SK-N-SH (cell line): ENCODE measurements at regions not wholly inside any gene's neighbourhood (a gene's known extent, or its start where the extent isn't known, plus 50 kb on each side); places are given as distances from the start of the nearest gene placed in this dataset.
A peak's percentile ranks its signal among the peaks of the same experiment; 100 is the strongest.

Source experiments
- CTCF ChIA-PET: fragments of 300-600, 350-600 bp; formaldehyde crosslinking; extraction: SDS; loops from one replicate; lab custom pipeline; 2021; lab: Yijun Ruan, JAX
- POLR2A ChIA-PET: fragments of 350-600 bp; sonication (Branson Sonifier 250); formaldehyde crosslinking; extraction: SDS; loops from one replicate; lab custom pipeline; 2020; ENCODE audit warnings: antibody characterized with exemption, inconsistent platforms; lab: Yijun Ruan, JAX
- DNase-seq: peaks from one replicate; pipeline ENCODE4 v3.0.0; 2012
- H2AFZ ChIP-seq: fragments of 200-600 bp; sonication (generic); 2 replicates; pipeline ENCODE4 v1.8.1; 2016; ENCODE audit warnings: antibody characterized with exemption, mild to moderate bottlenecking, low read depth
- H3F3A ChIP-seq: fragments of 200-600 bp; sonication (generic); replicated peaks from 2 replicates; pipeline ENCODE3; 2016; ENCODE audit warnings: antibody characterized with exemption, mild to moderate bottlenecking; ENCODE audit not compliant: insufficient read depth
- H3K27ac ChIP-seq, 2 experiments: fragments of 200-500 bp in 1 of 2; fragments of 200-600 bp in 1 of 2; sonication (Bioruptor generic) in 1 of 2; sonication (generic), shearing (Covaris generic) in 1 of 2; 2 replicates each; pipeline versions ENCODE4 v1.5.1 to v1.6.1; 2014 to 2016; ENCODE audit warnings: low read depth in 2 of 2, inconsistent platforms in 1 of 2, low read length in 1 of 2, mild to moderate bottlenecking in 1 of 2, mixed read lengths in 1 of 2
- H3K27me3 ChIP-seq: fragments of 200-600 bp; sonication (generic), shearing (Covaris generic); 2 replicates; pipeline ENCODE4 v1.6.1; 2016; ENCODE audit warnings: mixed run types; ENCODE audit not compliant: insufficient read depth
- H3K36me3 ChIP-seq, 2 experiments: fragments of 200-500 bp in 1 of 2; fragments of 200-600 bp in 1 of 2; sonication (Bioruptor generic) in 1 of 2; sonication (generic) in 1 of 2; replicated peaks in 1 of 2; 2 replicates each; pipeline versions ENCODE3 to v1.5.1; 2014 to 2016; ENCODE audit warnings: low read length in 1 of 2, mild to moderate bottlenecking in 1 of 2; ENCODE audit not compliant: insufficient read depth in 2 of 2, control insufficient read depth in 1 of 2
- H3K4me1 ChIP-seq, 2 experiments: fragments of 200-500 bp in 1 of 2; fragments of 200-600 bp in 1 of 2; sonication (Bioruptor generic) in 1 of 2; sonication (generic), shearing (Covaris generic) in 1 of 2; 2 replicates each; pipeline versions ENCODE4 v1.5.1 to v1.6.1; 2014 to 2016; ENCODE audit warnings: low read depth in 1 of 2, low read length in 1 of 2, mixed run types in 1 of 2; ENCODE audit not compliant: insufficient read depth in 2 of 2, control insufficient read depth in 1 of 2
- H3K4me2 ChIP-seq: fragments of 200-600 bp; sonication (generic), shearing (Covaris generic); 2 replicates; pipeline ENCODE4 v1.6.1; 2017; ENCODE audit warnings: mixed run types
- H3K4me3 ChIP-seq, 2 experiments: fragments of 200-500 bp in 1 of 2; fragments of 200-600 bp in 1 of 2; sonication (Bioruptor generic) in 1 of 2; sonication (generic), shearing (Covaris generic) in 1 of 2; 2 replicates each; pipeline versions ENCODE4 v1.5.1 to v1.8.1; 2014 to 2016; ENCODE audit warnings: low read depth in 2 of 2, inconsistent platforms in 1 of 2, low read length in 1 of 2, mild to moderate bottlenecking in 1 of 2, mixed read lengths in 1 of 2, moderate library complexity in 1 of 2
- H3K79me2 ChIP-seq: fragments of 200-600 bp; sonication (generic); 2 replicates; pipeline ENCODE4 v1.8.1; 2017; ENCODE audit warnings: mild to moderate bottlenecking; ENCODE audit not compliant: insufficient read depth
- H3K9ac ChIP-seq: fragments of 200-600 bp; sonication (generic); 2 replicates; pipeline ENCODE4 v1.6.1; 2017; ENCODE audit warnings: mixed run types
- H3K9me2 ChIP-seq: fragments of 200-600 bp; sonication (generic); 2 replicates; pipeline ENCODE4 v1.6.1; 2017; ENCODE audit warnings: mixed run types
- H3K9me3 ChIP-seq: fragments of 200-600 bp; sonication (generic); 2 replicates; pipeline ENCODE4 v1.6.1; 2017; ENCODE audit warnings: mixed run types, mild to moderate bottlenecking, moderate library complexity
- H4K20me1 ChIP-seq: fragments of 200-600 bp; sonication (generic); 2 replicates; pipeline ENCODE4 v1.6.1; 2017; ENCODE audit warnings: mild to moderate bottlenecking, mixed run types; ENCODE audit not compliant: insufficient read depth
- ELF1 ChIP-seq: IDR thresholded peaks from 2 replicates; pipeline ENCODE4 v1.4.0; 2012
- EP300 ChIP-seq, 2 experiments: IDR thresholded peaks; 2 replicates each; pipeline versions ENCODE4 v1.4.0 to v1.6.1; 2012; ENCODE audit warnings: borderline replicate concordance in 1 of 2, low read depth in 1 of 2, low read length in 1 of 2
- EZH2phosphoT487 ChIP-seq: fragments of 200-600 bp; sonication (generic); IDR thresholded peaks from 2 replicates; pipeline ENCODE4 v1.6.1; 2017; ENCODE audit warnings: low read depth, mixed run types, mild to moderate bottlenecking, antibody characterized with exemption, moderate library complexity, borderline replicate concordance
- FOSL2 ChIP-seq: IDR thresholded peaks from 2 replicates; pipeline ENCODE4 v1.4.0; 2012; ENCODE audit warnings: low read depth, mild to moderate bottlenecking, moderate library complexity, borderline replicate concordance
- GABPA ChIP-seq: IDR thresholded peaks from 2 replicates; pipeline ENCODE4 v1.4.0; 2012; ENCODE audit warnings: low read depth, mild to moderate bottlenecking
- GATA2 ChIP-seq: sonication (generic); formaldehyde crosslinking; IDR thresholded peaks from 2 replicates; pipeline ENCODE4 v1.5.0; 2020; ENCODE audit warnings: mild to moderate bottlenecking, missing genetic modification reagents
- JUND ChIP-seq: IDR thresholded peaks from 2 replicates; pipeline ENCODE4 v1.4.0; 2012
- MXI1 ChIP-seq: IDR thresholded peaks from 2 replicates; pipeline ENCODE4 v1.6.1; 2012; ENCODE audit warnings: mild to moderate bottlenecking, low read depth, low read length, improper control_type of control experiment
- NRF1 ChIP-seq: IDR thresholded peaks from 2 replicates; pipeline ENCODE4 v1.6.1; 2012; ENCODE audit warnings: low read depth, mild to moderate bottlenecking, low read length
- POLR2AphosphoS5 ChIP-seq: IDR thresholded peaks from 2 replicates; pipeline ENCODE4 v1.6.1; 2012; ENCODE audit warnings: low read depth, low read length
- RXRA ChIP-seq: IDR thresholded peaks from 2 replicates; pipeline ENCODE4 v1.4.0; 2012; ENCODE audit warnings: low read depth, mild to moderate bottlenecking, borderline replicate concordance
- SMC3 ChIP-seq: IDR thresholded peaks from 2 replicates; pipeline ENCODE4 v1.6.1; 2012; ENCODE audit warnings: low read depth, low read length, improper control_type of control experiment
- WGBS: methylation state at CpG from one replicate; pipeline ENCODE4 v1.1.6; 2017; ENCODE audit warnings: low lambda C conversion rate; 5-methylcytosine and 5-hydroxymethylcytosine counted together
- TF ChIP-seq, protein P1 (sequence below): IDR thresholded peaks from 2 replicates; pipeline ENCODE4 v1.4.0; 2012; ENCODE audit warnings: low read depth
- TF ChIP-seq, protein P2 (sequence below): fragments of 150-350 bp; IDR thresholded peaks from 2 replicates; pipeline ENCODE4 v1.6.1; 2016; ENCODE audit warnings: mild to moderate bottlenecking, low read depth, low read length
- TF ChIP-seq, protein P3 (sequence below): IDR thresholded peaks from 2 replicates; pipeline ENCODE4 v1.4.0; 2012; ENCODE audit warnings: low read depth, borderline replicate concordance
- TF ChIP-seq, protein P4 (sequence below): fragments of 200-600 bp; sonication (generic); IDR thresholded peaks from 2 replicates; pipeline ENCODE4 v1.6.1; 2017; ENCODE audit warnings: antibody characterized with exemption, mild to moderate bottlenecking, moderate library complexity
- TF ChIP-seq, protein P5 (sequence below): IDR thresholded peaks from 2 replicates; pipeline ENCODE4 v1.6.1; 2012; ENCODE audit warnings: mild to moderate bottlenecking, low read depth, low read length, moderate library complexity

DNA sequence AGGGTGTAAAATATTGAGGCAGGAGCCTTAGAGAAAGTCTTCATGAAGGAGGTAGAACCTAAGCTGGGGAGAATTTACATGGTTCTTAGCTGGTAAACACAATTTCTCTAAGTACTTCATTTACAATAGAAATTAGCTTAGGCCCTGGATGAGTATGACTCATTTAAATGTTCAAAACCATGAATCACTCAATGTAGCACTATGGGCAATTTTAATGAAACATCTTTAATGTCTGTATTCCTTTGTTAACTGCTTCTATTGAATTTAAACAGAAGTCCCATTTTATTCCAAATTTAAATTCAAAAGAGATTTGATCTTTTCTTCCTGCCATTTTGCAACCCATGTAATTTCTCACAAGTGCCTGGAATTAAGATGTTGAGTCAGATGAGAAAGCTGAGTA is 252.1 kb downstream of the RFC3 start:
- Histone ChIP-seq H3K9me2 (no peaks in the 10 kb centered on the region; the same call in 1 of the 2 replicates), H3K9ac (no peak overlapping the region), H4K20me1 (no peaks in the 10 kb centered on the region), H3K4me1 (no peaks in the 10 kb centered on the region), H3K4me2 (no peak overlapping the region), H3K4me3 (no peak overlapping the region), H3F3A (no peaks in the 10 kb centered on the region), H2AFZ (0 out of 2 replicates have a peak overlapping the region, but pooled peaks have one; percentile 7), H3K9me3 (peaks cover 9% of the 10 kb centered on the region), H3K27me3 (no peaks in the 10 kb centered on the region), H3K27ac (peak overlapping the region in 1 of 2 experiments; percentile 20; a peak in 1 of 4 replicates), H3K79me2 (no peaks in the 10 kb centered on the region), H3K36me3 (no peaks in the 10 kb centered on the region)
- no peak for DNase-seq
- ChIA-PET CTCF (interaction anchor here (1.6 kb wide), 1 partner anchor 270 kb away, joined by 5 read pairs; no protein-coding TSS in a partner anchor), POLR2A (no interaction called here)
- TF ChIP-seq JUND (peak; percentile 39), FOSL2 (peak; percentile 49; the same call in 1 of the 2 replicates), EZH2phosphoT487 (no peak), ELF1 (no peak), GABPA (no peak)
- TF ChIP-seq, protein P1, sequence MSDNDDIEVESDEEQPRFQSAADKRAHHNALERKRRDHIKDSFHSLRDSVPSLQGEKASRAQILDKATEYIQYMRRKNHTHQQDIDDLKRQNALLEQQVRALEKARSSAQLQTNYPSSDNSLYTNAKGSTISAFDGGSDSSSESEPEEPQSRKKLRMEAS: no peak

DNA sequence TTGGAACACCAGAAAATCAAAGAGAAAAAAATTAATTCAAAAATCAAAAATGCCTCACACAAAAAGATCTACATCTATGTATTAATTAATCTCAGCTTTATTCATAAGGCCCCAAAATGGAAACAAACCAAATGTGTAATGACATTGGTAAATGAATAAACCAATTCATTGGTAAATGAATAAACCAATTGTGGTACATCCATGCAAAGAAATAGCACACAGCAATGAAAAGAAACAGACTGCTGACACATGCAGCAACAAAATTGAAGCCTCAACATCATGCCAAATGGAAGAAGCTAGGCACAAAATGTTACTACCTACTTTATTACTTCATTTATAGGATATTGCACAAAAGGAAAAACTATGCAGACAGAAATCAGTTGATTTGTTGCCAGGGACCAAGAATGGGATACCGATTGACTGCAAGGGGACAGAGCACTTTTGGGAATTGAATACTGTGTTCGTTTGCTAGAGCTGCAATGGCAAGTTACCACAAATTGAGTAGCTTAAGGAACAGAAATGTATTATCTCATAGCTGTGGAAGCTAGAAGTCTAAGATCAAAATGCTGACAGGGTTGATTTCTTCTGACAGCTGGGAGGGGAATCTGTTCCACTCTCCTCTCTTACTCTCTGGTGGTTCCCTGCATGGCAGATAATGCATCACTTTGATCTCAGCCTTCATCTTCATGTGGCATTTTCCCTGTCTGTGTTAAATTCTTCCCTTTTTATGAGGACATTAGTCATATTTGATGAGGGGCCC is 252.8 kb downstream of the RFC3 start:
- peak overlapping the region in 1 of 2 experiments; percentile 20; a peak in 1 of 4 replicates for H3K27ac ChIP-seq
- 82% methylated on average over 2 of the region's 2 CpGs for WGBS
- no peaks in the 10 kb centered on the region for H3F3A ChIP-seq
- H3K27me3 ChIP-seq: no peaks in the 10 kb centered on the region
- no peaks in the 10 kb centered on the region; the same call in 1 of the 2 replicates for H3K9me2 ChIP-seq
- H3K9me3 ChIP-seq: peaks cover 9% of the 10 kb centered on the region
- H3K9ac ChIP-seq: no peak overlapping the region
- H3K36me3 ChIP-seq: no peaks in the 10 kb centered on the region
- H3K4me1 ChIP-seq: no peaks in the 10 kb centered on the region
- POLR2A ChIA-PET: interaction anchor here (0.6 kb wide), 1 partner anchor 62 kb away, joined by 3 read pairs; no protein-coding TSS in a partner anchor
- TF ChIP-seq NRF1 (no peak), RXRA (no peak), EP300 (IDR thresholded peaks at IDR 0.05; ENCODE audit: borderline replicate concordance in 1 of 2, low read depth in 1 of 2, low read length in 1 of 2) (no peak), GATA2 (no peak), MXI1 (no peak), GABPA (no peak), SMC3 (no peak), POLR2AphosphoS5 (no peak), ELF1 (no peak)
- TF ChIP-seq, protein P2, sequence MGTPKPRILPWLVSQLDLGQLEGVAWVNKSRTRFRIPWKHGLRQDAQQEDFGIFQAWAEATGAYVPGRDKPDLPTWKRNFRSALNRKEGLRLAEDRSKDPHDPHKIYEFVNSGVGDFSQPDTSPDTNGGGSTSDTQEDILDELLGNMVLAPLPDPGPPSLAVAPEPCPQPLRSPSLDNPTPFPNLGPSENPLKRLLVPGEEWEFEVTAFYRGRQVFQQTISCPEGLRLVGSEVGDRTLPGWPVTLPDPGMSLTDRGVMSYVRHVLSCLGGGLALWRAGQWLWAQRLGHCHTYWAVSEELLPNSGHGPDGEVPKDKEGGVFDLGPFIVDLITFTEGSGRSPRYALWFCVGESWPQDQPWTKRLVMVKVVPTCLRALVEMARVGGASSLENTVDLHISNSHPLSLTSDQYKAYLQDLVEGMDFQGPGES: no peak
- TF ChIP-seq, protein P3, sequence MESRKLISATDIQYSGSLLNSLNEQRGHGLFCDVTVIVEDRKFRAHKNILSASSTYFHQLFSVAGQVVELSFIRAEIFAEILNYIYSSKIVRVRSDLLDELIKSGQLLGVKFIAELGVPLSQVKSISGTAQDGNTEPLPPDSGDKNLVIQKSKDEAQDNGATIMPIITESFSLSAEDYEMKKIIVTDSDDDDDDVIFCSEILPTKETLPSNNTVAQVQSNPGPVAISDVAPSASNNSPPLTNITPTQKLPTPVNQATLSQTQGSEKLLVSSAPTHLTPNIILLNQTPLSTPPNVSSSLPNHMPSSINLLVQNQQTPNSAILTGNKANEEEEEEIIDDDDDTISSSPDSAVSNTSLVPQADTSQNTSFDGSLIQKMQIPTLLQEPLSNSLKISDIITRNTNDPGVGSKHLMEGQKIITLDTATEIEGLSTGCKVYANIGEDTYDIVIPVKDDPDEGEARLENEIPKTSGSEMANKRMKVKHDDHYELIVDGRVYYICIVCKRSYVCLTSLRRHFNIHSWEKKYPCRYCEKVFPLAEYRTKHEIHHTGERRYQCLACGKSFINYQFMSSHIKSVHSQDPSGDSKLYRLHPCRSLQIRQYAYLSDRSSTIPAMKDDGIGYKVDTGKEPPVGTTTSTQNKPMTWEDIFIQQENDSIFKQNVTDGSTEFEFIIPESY: no peak
- TF ChIP-seq, protein P4, sequence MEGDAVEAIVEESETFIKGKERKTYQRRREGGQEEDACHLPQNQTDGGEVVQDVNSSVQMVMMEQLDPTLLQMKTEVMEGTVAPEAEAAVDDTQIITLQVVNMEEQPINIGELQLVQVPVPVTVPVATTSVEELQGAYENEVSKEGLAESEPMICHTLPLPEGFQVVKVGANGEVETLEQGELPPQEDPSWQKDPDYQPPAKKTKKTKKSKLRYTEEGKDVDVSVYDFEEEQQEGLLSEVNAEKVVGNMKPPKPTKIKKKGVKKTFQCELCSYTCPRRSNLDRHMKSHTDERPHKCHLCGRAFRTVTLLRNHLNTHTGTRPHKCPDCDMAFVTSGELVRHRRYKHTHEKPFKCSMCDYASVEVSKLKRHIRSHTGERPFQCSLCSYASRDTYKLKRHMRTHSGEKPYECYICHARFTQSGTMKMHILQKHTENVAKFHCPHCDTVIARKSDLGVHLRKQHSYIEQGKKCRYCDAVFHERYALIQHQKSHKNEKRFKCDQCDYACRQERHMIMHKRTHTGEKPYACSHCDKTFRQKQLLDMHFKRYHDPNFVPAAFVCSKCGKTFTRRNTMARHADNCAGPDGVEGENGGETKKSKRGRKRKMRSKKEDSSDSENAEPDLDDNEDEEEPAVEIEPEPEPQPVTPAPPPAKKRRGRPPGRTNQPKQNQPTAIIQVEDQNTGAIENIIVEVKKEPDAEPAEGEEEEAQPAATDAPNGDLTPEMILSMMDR: no peak
- TF ChIP-seq, protein P5, sequence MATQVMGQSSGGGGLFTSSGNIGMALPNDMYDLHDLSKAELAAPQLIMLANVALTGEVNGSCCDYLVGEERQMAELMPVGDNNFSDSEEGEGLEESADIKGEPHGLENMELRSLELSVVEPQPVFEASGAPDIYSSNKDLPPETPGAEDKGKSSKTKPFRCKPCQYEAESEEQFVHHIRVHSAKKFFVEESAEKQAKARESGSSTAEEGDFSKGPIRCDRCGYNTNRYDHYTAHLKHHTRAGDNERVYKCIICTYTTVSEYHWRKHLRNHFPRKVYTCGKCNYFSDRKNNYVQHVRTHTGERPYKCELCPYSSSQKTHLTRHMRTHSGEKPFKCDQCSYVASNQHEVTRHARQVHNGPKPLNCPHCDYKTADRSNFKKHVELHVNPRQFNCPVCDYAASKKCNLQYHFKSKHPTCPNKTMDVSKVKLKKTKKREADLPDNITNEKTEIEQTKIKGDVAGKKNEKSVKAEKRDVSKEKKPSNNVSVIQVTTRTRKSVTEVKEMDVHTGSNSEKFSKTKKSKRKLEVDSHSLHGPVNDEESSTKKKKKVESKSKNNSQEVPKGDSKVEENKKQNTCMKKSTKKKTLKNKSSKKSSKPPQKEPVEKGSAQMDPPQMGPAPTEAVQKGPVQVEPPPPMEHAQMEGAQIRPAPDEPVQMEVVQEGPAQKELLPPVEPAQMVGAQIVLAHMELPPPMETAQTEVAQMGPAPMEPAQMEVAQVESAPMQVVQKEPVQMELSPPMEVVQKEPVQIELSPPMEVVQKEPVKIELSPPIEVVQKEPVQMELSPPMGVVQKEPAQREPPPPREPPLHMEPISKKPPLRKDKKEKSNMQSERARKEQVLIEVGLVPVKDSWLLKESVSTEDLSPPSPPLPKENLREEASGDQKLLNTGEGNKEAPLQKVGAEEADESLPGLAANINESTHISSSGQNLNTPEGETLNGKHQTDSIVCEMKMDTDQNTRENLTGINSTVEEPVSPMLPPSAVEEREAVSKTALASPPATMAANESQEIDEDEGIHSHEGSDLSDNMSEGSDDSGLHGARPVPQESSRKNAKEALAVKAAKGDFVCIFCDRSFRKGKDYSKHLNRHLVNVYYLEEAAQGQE: no peak
- no peak overlapping the region for H3K4me2 ChIP-seq
- H3K79me2 ChIP-seq: no peaks in the 10 kb centered on the region
- no peak overlapping the region for H2AFZ ChIP-seq
- H4K20me1 ChIP-seq: no peaks in the 10 kb centered on the region
- no peak overlapping the region for H3K4me3 ChIP-seq
- no peak for DNase-seq
- CTCF ChIA-PET: interaction anchor here (1.6 kb wide), 1 partner anchor 271 kb away, joined by 5 read pairs; no protein-coding TSS in a partner anchor
